KG1 (cell line): ENCODE measurements at regions not wholly inside any gene's neighbourhood (a gene's known extent, or its start where the extent isn't known, plus 50 kb on each side); places are given as distances from the start of the nearest gene placed in this dataset.

Experiments
- DNase-seq: peaks from one replicate; lab custom pipeline; 2025; lab: John Stamatoyannopoulos, UW

GRCh38 chr18:77990131-77990530 is 740.5 kb downstream of the GALR1 start:
- DNase-seq: no peak

- no peak for DNase-seq
Measured at GRCh38 chr18:77990901-77991300, 741.3 kb downstream of the GALR1 start.

DNA sequence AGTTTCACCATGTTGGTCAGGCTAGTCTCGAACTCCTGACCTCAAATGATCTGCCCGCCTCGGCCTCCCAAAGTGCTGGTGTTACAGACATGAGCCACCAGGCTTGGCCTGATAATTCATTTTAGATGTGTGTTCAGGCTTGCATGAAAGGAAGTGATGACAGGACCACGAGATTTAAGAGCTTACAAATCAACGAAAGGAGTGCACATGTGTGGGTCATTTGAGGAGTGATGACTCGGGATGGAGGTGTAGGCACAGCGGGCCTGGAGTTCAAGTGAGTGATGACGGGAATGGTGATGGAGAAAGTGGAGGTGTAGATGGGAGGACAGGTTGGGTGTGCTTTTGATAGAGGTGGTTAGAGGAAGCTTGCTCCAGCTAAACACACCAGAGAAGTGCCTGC is 742.4 kb downstream of the GALR1 start:
- DNase-seq: no peak

- DNase-seq: no peak
Measured at GRCh38 chr18:77993188-77993981, 743.7 kb downstream of the GALR1 start.

- no peak for DNase-seq
Measured at GRCh38 chr18:77995593-77995992, 745.9 kb downstream of the GALR1 start.

- no peak for DNase-seq
Measured at GRCh38 chr18:77996737-77997136, 747.1 kb downstream of the GALR1 start.

GRCh38 chr18:78001811-78002210 is 752.2 kb downstream of the GALR1 start:
- no peak for DNase-seq

GRCh38 chr18:78006006-78006773 is 756.5 kb downstream of the GALR1 start:
- DNase-seq: no peak

DNA sequence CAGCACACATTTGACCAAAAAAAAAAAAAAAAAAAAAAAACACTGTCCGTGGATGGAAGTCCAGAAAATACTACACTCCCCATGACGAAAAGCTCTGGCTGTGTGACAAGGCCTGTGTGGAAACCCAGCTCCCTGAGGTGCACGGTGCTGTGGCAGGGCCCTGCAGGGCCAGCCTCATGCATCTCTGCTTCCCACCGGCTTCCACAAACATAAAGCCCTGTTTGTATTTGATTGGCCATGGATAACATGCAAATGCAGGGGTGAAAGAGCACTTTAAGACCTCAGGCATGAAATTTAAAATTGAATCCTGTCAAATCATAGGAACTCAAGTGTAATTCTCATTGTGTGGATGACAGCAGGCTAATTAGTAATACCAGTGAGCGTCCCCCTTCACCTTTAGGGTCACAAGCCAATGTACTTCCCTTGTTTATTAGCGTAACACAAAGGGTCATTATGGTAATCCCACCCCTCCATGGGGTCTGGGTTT is 757.2 kb downstream of the GALR1 start:
- no peak for DNase-seq

- DNase-seq: no peak
Measured at GRCh38 chr18:78010363-78010762, 760.7 kb downstream of the GALR1 start.

DNA sequence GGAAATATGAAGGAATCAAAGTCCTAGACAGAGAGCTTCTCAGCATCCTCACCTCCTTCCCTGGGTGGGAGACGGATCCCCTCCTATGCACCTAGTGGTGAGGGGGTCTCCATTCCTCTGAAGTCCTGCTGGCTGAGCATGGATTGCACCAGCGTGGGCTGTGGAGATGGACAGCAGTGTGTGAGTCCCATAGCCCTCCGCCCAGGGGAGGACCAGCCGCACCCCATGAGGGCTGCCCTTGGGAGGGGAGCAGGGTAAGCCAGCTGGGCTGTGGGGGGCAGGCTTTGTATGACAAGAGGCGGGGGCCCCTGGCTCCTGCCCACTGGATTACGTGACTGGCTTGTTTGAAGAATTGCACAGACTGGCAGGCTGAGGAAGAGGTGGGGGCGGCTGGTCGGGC is 768.2 kb downstream of the GALR1 start:
- DNase-seq: no peak

GRCh38 chr18:78021196-78021595 is 771.5 kb downstream of the GALR1 start:
- DNase-seq: no peak

DNA sequence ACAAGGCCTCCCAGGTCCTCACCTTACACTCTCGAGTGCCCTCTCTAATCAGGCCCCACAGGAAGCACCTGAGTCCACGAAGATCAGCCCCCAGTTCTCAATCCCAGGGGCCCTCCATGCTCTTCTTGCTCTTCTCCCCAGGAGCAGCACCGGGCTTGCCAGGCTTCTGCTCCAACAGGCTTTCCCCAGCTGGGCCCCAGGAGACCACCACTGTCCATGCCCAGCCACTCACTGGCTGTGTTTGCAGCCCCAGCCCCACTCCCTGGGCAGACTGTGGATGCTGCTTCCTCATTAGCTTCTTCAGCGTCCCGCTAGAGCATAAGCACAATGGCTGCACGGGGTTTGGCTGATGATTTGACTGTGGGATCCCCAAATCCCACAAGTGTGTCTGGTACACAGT is 781.9 kb downstream of the GALR1 start:
- DNase-seq: no peak

DNA sequence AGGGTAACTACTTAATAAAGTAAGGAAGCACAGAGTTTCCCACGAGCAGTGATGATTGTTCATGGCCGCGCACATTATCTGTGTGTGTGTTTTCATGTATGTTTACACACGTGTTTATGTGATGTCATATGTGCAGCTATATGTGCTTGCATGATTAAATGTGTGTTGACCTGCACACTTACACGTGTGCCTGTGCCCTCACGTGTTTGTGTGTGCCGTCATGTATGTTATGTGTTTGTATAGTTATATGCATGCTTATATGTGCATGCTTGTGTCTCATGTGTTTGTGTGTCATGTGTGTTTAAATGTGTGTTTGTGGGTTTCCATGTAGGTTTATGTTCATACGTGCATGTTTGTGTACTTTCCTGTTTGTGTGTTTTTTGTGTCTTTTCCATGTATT is 782.3 kb downstream of the GALR1 start:
- DNase-seq: no peak

DNA sequence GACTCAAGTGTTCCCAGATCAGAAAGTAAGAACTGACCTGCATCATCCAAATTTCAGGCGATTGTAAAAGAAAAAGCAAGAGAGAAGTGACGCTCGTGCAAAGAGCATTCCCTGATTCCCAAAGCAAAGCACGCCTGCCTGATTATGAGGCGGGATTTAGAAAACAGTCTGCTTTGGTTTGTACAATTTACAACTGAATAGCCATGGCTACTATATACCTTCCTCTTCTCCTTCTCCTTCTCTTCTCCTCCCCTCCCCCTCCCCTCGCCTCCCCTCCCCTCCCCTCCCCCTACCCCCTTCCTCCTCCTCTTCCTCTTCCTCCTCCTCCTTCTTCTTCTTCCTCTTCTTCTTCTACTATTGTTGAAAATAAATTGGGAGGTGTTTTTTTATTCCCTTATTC is 782.9 kb downstream of the GALR1 start:
- DNase-seq: no peak

DNA sequence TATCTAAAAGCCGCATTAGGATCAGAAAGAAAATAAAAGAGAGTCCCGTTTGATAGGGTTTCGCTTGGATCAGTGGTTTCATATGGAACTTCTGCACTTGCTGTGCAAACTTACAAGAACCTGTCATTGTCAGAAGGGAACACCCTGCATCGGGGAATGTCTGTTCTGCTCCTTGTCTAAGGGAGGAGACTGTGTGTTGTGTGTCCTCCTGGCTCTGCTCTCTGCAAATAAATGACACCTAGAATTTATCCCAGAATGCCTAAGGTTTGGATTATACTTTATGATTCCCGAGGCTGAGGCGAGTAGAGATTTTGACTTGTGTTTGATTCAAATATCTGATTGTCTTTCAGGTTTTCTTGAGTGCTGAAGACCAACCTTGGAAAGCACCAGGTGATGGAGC is 785.1 kb downstream of the GALR1 start:
- no peak for DNase-seq

- no peak for DNase-seq
Measured at GRCh38 chr18:78041218-78041617, 791.6 kb downstream of the GALR1 start.

DNA sequence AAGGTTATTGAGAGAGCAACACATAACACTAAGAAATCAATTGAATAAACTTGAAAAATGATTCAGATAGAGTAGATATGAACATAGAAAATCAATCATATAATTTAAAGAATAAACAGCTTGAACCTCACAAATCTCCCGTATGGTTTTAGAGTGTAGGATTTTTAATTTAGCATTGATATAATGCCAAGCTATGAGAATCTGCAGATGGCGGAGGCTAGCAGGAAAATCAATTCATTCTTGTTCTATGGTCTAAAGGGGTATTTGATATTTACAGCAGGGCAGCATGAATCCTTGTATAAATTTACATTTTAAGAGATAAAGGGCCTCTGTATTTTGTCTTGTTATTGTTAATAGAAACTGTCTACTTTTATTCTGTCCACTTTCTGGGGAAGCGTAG is 797.0 kb downstream of the GALR1 start:
- no peak for DNase-seq

- DNase-seq: no peak
Measured at GRCh38 chr18:78049281-78049680, 799.6 kb downstream of the GALR1 start.

GRCh38 chr18:78054801-78055200 is 805.2 kb downstream of the GALR1 start:
- DNase-seq: no peak

DNA sequence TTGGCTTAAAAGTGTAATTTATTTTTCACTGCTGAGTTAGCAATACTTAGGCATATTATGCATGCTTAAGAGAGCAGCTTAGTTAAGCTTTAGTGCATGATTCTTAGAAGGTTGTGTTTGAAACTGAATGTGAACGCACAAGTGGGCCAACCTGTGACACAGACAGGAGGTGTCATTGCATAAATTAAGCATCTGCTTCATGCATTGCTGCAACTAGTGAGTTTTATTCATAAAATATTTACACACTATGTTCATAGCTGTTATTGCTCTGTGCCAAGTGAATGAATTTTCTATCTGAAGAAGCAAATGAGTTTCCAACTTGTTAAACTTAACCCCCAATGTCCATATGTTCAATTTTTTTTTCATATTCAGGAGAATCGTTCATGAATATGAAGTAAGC is 806.4 kb downstream of the GALR1 start:
- DNase-seq: no peak

DNA sequence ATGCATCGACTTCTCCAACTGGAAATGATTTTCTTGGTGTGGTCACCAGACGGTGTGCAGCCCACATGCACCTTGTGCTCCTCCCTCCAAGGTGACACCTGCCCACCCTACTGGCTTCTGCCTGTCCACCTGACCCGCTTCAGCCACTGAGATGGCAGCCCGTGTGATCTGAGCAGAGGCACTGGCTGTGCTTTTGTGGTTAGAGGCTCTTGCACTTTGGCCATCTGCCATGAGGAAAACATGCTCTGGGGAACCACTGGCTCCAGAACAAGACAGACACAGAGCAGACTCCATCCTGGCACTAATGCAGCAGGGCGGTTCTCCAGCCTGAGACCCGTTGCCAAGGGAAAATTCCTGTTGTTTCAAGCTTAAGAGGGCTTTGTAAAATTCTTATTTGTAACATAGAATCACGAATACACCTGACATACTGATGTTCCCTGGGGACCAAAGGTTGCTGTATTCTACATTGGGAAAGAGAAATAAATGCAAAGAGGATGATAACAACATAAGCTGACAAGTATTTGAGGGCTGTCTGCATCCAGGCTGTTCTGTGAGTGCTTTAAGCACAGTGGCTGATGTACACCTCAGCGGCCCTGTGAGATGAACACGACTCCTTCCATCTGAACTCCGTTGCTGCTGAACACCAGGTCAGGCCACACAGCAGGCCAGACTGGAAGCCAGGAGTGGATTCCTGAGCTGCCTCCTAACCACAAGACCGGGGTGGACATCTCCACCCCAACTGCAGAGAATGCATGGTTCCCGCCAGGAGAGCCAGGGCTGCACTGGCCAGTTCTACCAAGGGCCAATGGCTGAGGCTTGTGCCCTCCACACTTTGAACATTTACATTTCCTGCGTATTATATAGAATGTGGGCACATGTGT is 820.4 kb downstream of the GALR1 start:
- no peak for DNase-seq
